Trophoblast cell (in vitro differentiated cells and primary cell): ENCODE measurements at regions not wholly inside any gene's neighbourhood (a gene's known extent, or its start where the extent isn't known, plus 50 kb on each side); places are given as distances from the start of the nearest gene placed in this dataset.
"Not testable (repeated sequence)": the region's sequence is repeated elsewhere in the genome, so short reads cannot be mapped to it uniquely, and the experiment has no call there.

Source experiments
- DNase-seq, 2 donors: peaks; one replicate each; pipeline ENCODE4 v3.0.0-alpha.2; 2016
- H2AFZ ChIP-seq: 2 replicates; pipeline ENCODE4 v1.6.1; 2013; ENCODE audit warnings: low read length, moderate library complexity, mild to moderate bottlenecking; ENCODE audit not compliant: insufficient read depth, poor library complexity
- H2AK5ac ChIP-seq: 2 replicates; pipeline ENCODE4 v1.6.1; 2013; ENCODE audit warnings: mild to moderate bottlenecking, low read length
- H2BK120ac ChIP-seq: 2 replicates; pipeline ENCODE4 v1.6.1; 2013; ENCODE audit warnings: low read length, mild to moderate bottlenecking, moderate library complexity; ENCODE audit not compliant: insufficient read depth, poor library complexity
- H2BK12ac ChIP-seq: 2 replicates; pipeline ENCODE4 v1.6.1; 2013; ENCODE audit warnings: mild to moderate bottlenecking, low read length, moderate library complexity
- H2BK5ac ChIP-seq: 2 replicates; pipeline ENCODE4 v1.6.1; 2013; ENCODE audit warnings: low read length, low read depth, moderate library complexity, mild to moderate bottlenecking; ENCODE audit not compliant: poor library complexity
- H3K14ac ChIP-seq: 2 replicates; pipeline ENCODE4 v1.6.1; 2013; ENCODE audit warnings: mild to moderate bottlenecking, low read length
- H3K18ac ChIP-seq: 2 replicates; pipeline ENCODE4 v1.6.1; 2013; ENCODE audit warnings: mild to moderate bottlenecking, low read length
- H3K23ac ChIP-seq: 2 replicates; pipeline ENCODE4 v1.6.1; 2013; ENCODE audit warnings: low read length
- H3K27ac ChIP-seq: 2 replicates; pipeline ENCODE4 v1.5.1; 2013; ENCODE audit warnings: low read depth, mild to moderate bottlenecking, inconsistent platforms, low read length, moderate library complexity
- H3K27me3 ChIP-seq: 2 replicates; pipeline ENCODE4 v1.6.1; 2013; ENCODE audit warnings: inconsistent platforms, mild to moderate bottlenecking, low read length, moderate library complexity; ENCODE audit not compliant: insufficient read depth
- H3K36me3 ChIP-seq, 2 experiments: 1 replicate in 1 of 2; 2 replicates in 1 of 2; pipeline ENCODE4 v1.6.1; 2013; ENCODE audit warnings: low read length in 2 of 2, mild to moderate bottlenecking in 2 of 2, moderate library complexity in 1 of 2; ENCODE audit not compliant: insufficient read depth in 2 of 2, control insufficient read depth in 1 of 2
- H3K4ac ChIP-seq: 2 replicates; pipeline ENCODE4 v1.6.1; 2013; ENCODE audit warnings: low read depth, mild to moderate bottlenecking, low read length, moderate library complexity
- H3K4me1 ChIP-seq, 2 experiments: 1 replicate in 1 of 2; 2 replicates in 1 of 2; pipeline ENCODE4 v1.6.1; 2013; ENCODE audit warnings: low read length in 2 of 2, mild to moderate bottlenecking in 2 of 2, moderate library complexity in 1 of 2; ENCODE audit not compliant: insufficient read depth in 2 of 2, control insufficient read depth in 1 of 2
- H3K4me2 ChIP-seq: 2 replicates; pipeline ENCODE4 v1.6.1; 2013; ENCODE audit warnings: inconsistent platforms, mild to moderate bottlenecking, low read length, moderate library complexity
- H3K4me3 ChIP-seq: 2 replicates; pipeline ENCODE4 v1.5.1; 2013; ENCODE audit warnings: mild to moderate bottlenecking, low read depth, low read length, inconsistent platforms
- H3K79me1 ChIP-seq: one replicate; pipeline ENCODE4 v1.6.1; 2013; ENCODE audit warnings: low read length
- H3K79me2 ChIP-seq: 2 replicates; pipeline ENCODE4 v1.6.1; 2013; ENCODE audit warnings: low read length, mild to moderate bottlenecking; ENCODE audit not compliant: control insufficient read depth, insufficient read depth, poor library complexity
- H3K9ac ChIP-seq: 2 replicates; pipeline ENCODE4 v1.6.1; 2013; ENCODE audit warnings: mild to moderate bottlenecking, low read length
- H3K9me3 ChIP-seq: 2 replicates; pipeline ENCODE4 v1.6.1; 2013; ENCODE audit warnings: low read depth, mild to moderate bottlenecking, control low read depth, inconsistent platforms, low read length; ENCODE audit not compliant: insufficient read depth
- H4K12ac ChIP-seq: 2 replicates; pipeline ENCODE4 v1.6.1; 2013; ENCODE audit warnings: low read depth, mild to moderate bottlenecking, low read length, moderate library complexity
- H4K8ac ChIP-seq: 2 replicates; pipeline ENCODE4 v1.6.1; 2013; ENCODE audit warnings: low read depth, mild to moderate bottlenecking, low read length, moderate library complexity
- H4K91ac ChIP-seq: one replicate; pipeline ENCODE4 v1.6.1; 2013; ENCODE audit warnings: low read depth, mild to moderate bottlenecking, low read length, moderate library complexity
- WGBS: extraction: QIAGEN DNeasy Blood & Tissue Kit; methylation state at CpG from one replicate; pipeline ENCODE4 v1.1.7; 2013; ENCODE audit warnings: missing lambda C conversion rate; ENCODE audit not compliant: insufficient read length, insufficient coverage; ENCODE audit errors: extremely low coverage; 5-methylcytosine and 5-hydroxymethylcytosine counted together

GRCh38 chr5:20331826-20332225 is 343.8 kb upstream of the CDH18 start:
- Histone ChIP-seq H2BK120ac (no peak overlapping the region), H2AFZ (no peak overlapping the region), H3K9me3 (no peaks in the 10 kb centered on the region), H4K8ac (no peak overlapping the region), H3K79me2 (no peaks in the 10 kb centered on the region), H3K4ac (no peak overlapping the region), H3K4me2 (no peak overlapping the region), H3K9ac (no peak overlapping the region), H3K27ac (no peak overlapping the region), H3K36me3 (no peaks in the 10 kb centered on the region), H2BK12ac (no peak overlapping the region), H3K4me3 (no peak overlapping the region), H3K14ac (no peak overlapping the region), H3K4me1 (no peaks in the 10 kb centered on the region), H3K27me3 (no peaks in the 10 kb centered on the region), H4K12ac (no peak overlapping the region), H2BK5ac (no peak overlapping the region), H4K91ac (no peak overlapping the region), H3K23ac (no peak overlapping the region), H3K18ac (no peak overlapping the region), H2AK5ac (no peak overlapping the region), H3K79me1 (no peaks in the 10 kb centered on the region)
- WGBS = no CpG with 5 or more reads among the region's 1 CpG
- DNase-seq = no peak

DNA sequence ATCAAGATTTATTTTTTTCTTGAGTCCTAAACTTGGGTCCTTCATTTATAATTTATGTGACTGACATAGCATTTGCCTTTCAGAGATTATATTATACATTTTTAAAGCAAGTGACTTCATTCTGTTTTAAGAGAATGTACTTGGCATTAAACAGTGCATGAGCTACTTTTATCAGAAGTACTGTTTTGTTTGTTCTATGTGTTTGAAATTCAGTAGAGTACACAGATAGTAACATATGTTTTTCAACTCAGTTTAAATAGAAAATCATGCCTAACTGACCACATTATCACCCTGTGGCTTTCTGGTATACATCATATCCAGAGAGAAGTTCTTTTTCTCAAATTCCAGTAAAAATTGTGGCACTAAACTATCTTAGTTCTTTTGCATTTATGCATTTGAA is 335.3 kb upstream of the CDH18 start:
- H3K9me3 ChIP-seq = no peaks in the 10 kb centered on the region
- no peak overlapping the region for H4K8ac ChIP-seq
- no peak overlapping the region for H2BK120ac ChIP-seq
- H3K18ac ChIP-seq = no peak overlapping the region
- no peaks in the 10 kb centered on the region for H3K4me1 ChIP-seq
- no peak overlapping the region for H3K27ac ChIP-seq
- no peak overlapping the region for H3K4ac ChIP-seq
- H3K79me2 ChIP-seq = no peaks in the 10 kb centered on the region
- no peak overlapping the region for H3K14ac ChIP-seq
- no peak overlapping the region for H2AFZ ChIP-seq
- DNase-seq = no peak
- no peak overlapping the region for H2BK5ac ChIP-seq
- H3K9ac ChIP-seq = no peak overlapping the region
- no peaks in the 10 kb centered on the region for H3K36me3 ChIP-seq
- H3K79me1 ChIP-seq = no peaks in the 10 kb centered on the region
- no peak overlapping the region for H2AK5ac ChIP-seq
- H4K12ac ChIP-seq = no peak overlapping the region
- no peak overlapping the region for H3K4me2 ChIP-seq
- H3K23ac ChIP-seq = no peak overlapping the region
- no peak overlapping the region for H3K4me3 ChIP-seq
- no peak overlapping the region for H4K91ac ChIP-seq
- H3K27me3 ChIP-seq = no peaks in the 10 kb centered on the region
- H2BK12ac ChIP-seq = no peak overlapping the region

DNA sequence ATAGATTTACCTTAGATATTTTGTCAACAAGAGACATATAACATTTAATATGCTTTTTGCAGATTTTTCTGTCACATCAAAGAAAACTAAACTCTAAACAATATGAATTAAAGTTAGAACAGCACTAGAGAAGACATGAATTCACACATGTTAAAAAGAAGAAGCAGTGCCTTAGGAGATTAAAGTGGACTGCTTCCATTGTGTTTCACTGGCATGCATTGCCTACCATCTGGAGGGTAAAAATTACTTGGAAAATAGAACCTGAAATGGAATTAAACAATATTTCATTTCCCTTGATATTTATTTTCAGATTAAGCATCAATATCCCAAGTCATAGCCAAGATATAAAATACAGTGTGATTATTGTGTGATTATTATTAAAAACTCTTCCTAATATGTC is 319.4 kb upstream of the CDH18 start:
- Histone ChIP-seq H4K12ac (no peak overlapping the region), H3K4me3 (no peak overlapping the region), H2BK120ac (no peak overlapping the region), H3K18ac (no peak overlapping the region), H3K14ac (no peak overlapping the region), H3K9ac (no peak overlapping the region), H3K79me2 (no peaks in the 10 kb centered on the region), H2BK5ac (no peak overlapping the region), H3K4ac (no peak overlapping the region), H3K36me3 (no peaks in the 10 kb centered on the region), H3K23ac (no peak overlapping the region), H2BK12ac (no peak overlapping the region), H3K27ac (no peak overlapping the region), H4K8ac (no peak overlapping the region), H3K4me2 (no peak overlapping the region), H3K27me3 (no peaks in the 10 kb centered on the region), H4K91ac (no peak overlapping the region), H2AFZ (no peak overlapping the region), H3K4me1 (no peaks in the 10 kb centered on the region), H2AK5ac (no peak overlapping the region), H3K9me3 (no peaks in the 10 kb centered on the region), H3K79me1 (no peaks in the 10 kb centered on the region)
- DNase-seq = no peak

- Histone ChIP-seq H2BK12ac (no peak overlapping the region), H3K14ac (no peak overlapping the region), H3K4me1 (no peaks in the 10 kb centered on the region), H2BK5ac (no peak overlapping the region), H2AFZ (no peak overlapping the region), H3K18ac (no peak overlapping the region), H3K36me3 (no peaks in the 10 kb centered on the region), H3K9me3 (no peaks in the 10 kb centered on the region), H3K4me2 (no peak overlapping the region), H3K27me3 (no peaks in the 10 kb centered on the region), H2BK120ac (no peak overlapping the region), H3K9ac (no peak overlapping the region), H3K23ac (no peak overlapping the region), H3K79me1 (no peaks in the 10 kb centered on the region), H3K4ac (no peak overlapping the region), H2AK5ac (no peak overlapping the region), H4K8ac (no peak overlapping the region), H4K12ac (no peak overlapping the region), H3K79me2 (no peaks in the 10 kb centered on the region), H4K91ac (no peak overlapping the region), H3K27ac (no peak overlapping the region), H3K4me3 (no peak overlapping the region)
- no peak for DNase-seq
- no CpG with 5 or more reads among the region's 44 CpGs for WGBS
Measured at GRCh38 chr5:20305463-20305862, 317.5 kb upstream of the CDH18 start.

DNA sequence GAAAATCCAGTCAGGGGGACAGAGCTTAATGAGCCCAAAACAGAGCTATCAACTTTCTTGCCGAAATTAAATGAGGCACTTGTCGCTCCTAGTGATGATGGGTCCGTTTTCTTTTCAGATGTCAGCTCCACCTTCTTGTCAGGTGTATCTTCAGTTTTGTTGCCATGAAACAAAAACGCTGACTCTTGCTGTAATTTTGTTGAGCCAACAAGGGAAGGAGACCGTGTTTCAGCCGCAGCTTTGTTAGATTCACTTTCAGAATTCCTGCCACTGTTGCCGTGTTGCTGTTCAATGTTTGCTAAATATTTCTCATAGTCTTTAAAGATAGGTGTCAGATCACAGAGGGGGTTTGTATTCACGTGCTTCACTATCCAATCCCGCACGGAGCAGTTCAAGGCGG is 316.6 kb upstream of the CDH18 start:
- not testable (repeated sequence) for DNase-seq, H3K79me1 ChIP-seq
- WGBS = no CpG with 5 or more reads among the region's 11 CpGs

More for the DNA sequence above, 316.6 kb upstream of the CDH18 start:
- H2BK120ac ChIP-seq, H2BK12ac ChIP-seq, H3K18ac ChIP-seq, H4K8ac ChIP-seq, H3K36me3 ChIP-seq, H3K14ac ChIP-seq, H3K9ac ChIP-seq, H3K4ac ChIP-seq, H3K9me3 ChIP-seq, H2AFZ ChIP-seq, H3K23ac ChIP-seq, H3K4me3 ChIP-seq, H3K4me2 ChIP-seq, H2AK5ac ChIP-seq, H2BK5ac ChIP-seq, H4K12ac ChIP-seq, H4K91ac ChIP-seq, H3K27ac ChIP-seq, H3K27me3 ChIP-seq, H3K79me2 ChIP-seq, H3K4me1 ChIP-seq: not testable (repeated sequence)
